ENCODE measurements at regions not wholly inside any gene's neighbourhood (a gene's known extent, or its start where the extent isn't known, plus 50 kb on each side); places are given as distances from the start of the nearest gene placed in this dataset.

GRCh38 chr22:49036513-49036912 is 791.2 kb downstream of the BRD1 start:
- no peak for ATAC-seq
- TF ChIP-seq TOX (CRISPR knock-in tag; IDR thresholded peaks at IDR 0.05; ENCODE audit: borderline replicate concordance) = no peak
- no peak for TF ChIP-seq ESRRG (CRISPR knock-in tag; IDR thresholded peaks at IDR 0.05)
- TF ChIP-seq POU6F1 (CRISPR knock-in tag; IDR thresholded peaks at IDR 0.05; ENCODE audit: borderline replicate concordance, low read depth) = no peak
- no peak for TF ChIP-seq ISL1 (CRISPR knock-in tag; IDR thresholded peaks at IDR 0.05)
- TF ChIP-seq RARB (CRISPR knock-in tag; IDR thresholded peaks at IDR 0.05) = no peak
- TF ChIP-seq CREB5 (CRISPR knock-in tag; IDR thresholded peaks at IDR 0.05; ENCODE audit: low read depth) = no peak

- no peak for TF ChIP-seq ZFP3 (CRISPR knock-in tag; IDR thresholded peaks at IDR 0.05)
- no peak for TF ChIP-seq CSRNP3 (CRISPR knock-in tag; IDR thresholded peaks at IDR 0.05)
- no peak for TF ChIP-seq ZNF70 (CRISPR knock-in tag; IDR thresholded peaks at IDR 0.05)
- TF ChIP-seq POU6F1 (CRISPR knock-in tag; IDR thresholded peaks at IDR 0.05; ENCODE audit: borderline replicate concordance, low read depth) = no peak
- ATAC-seq = no peak
These were observed 791.7 kb downstream of the BRD1 start for GRCh38 chr22:49035818-49036457.

- ATAC-seq = no peak
- TF ChIP-seq POU6F1 (CRISPR knock-in tag; IDR thresholded peaks at IDR 0.05; ENCODE audit: borderline replicate concordance, low read depth) (no peak), ZFP3 (CRISPR knock-in tag; IDR thresholded peaks at IDR 0.05) (no peak), OSR1 (CRISPR knock-in tag; IDR thresholded peaks at IDR 0.05) (no peak), ZC3H10 (CRISPR knock-in tag; IDR thresholded peaks at IDR 0.05) (no peak), ZNF8 (CRISPR knock-in tag; IDR thresholded peaks at IDR 0.05) (no peak), ZNF565 (CRISPR knock-in tag; conservative IDR thresholded peaks at IDR 0.05; ENCODE audit: low read depth) (no peak), ZNF70 (CRISPR knock-in tag; IDR thresholded peaks at IDR 0.05) (no peak)
These were observed 792.5 kb downstream of the BRD1 start for GRCh38 chr22:49034836-49035817.

- ATAC-seq = no peak
- TF ChIP-seq POU6F1 (CRISPR knock-in tag; IDR thresholded peaks at IDR 0.05; ENCODE audit: borderline replicate concordance, low read depth) (no peak), BACH2 (CRISPR knock-in tag; IDR thresholded peaks at IDR 0.05; ENCODE audit: borderline replicate concordance) (no peak), SNAI2 (CRISPR knock-in tag; IDR thresholded peaks at IDR 0.05) (no peak), ZNF70 (CRISPR knock-in tag; IDR thresholded peaks at IDR 0.05) (no peak), ZFP3 (CRISPR knock-in tag; IDR thresholded peaks at IDR 0.05) (no peak), PPARA (CRISPR knock-in tag; IDR thresholded peaks at IDR 0.05; ENCODE audit: borderline replicate concordance) (no peak), ZFP30 (CRISPR knock-in tag; IDR thresholded peaks at IDR 0.05) (no peak), RARB (CRISPR knock-in tag; IDR thresholded peaks at IDR 0.05) (no peak), CSDC2 (CRISPR knock-in tag; IDR thresholded peaks at IDR 0.05) (no peak), ESRRG (CRISPR knock-in tag; IDR thresholded peaks at IDR 0.05) (no peak), ZNF8 (CRISPR knock-in tag; IDR thresholded peaks at IDR 0.05) (no peak), TSHZ2 (CRISPR knock-in tag; IDR thresholded peaks at IDR 0.05) (no peak)
These were observed 794.1 kb downstream of the BRD1 start for GRCh38 chr22:49033616-49034015.

All from SK-N-SH treated with all-trans-retinoic acid at 6 μM for 48 hours (cell line).